ENCODE measurements at regions not wholly inside any gene's neighbourhood (a gene's known extent, or its start where the extent isn't known, plus 50 kb on each side); places are given as distances from the start of the nearest gene placed in this dataset.
A peak's percentile ranks its signal among the peaks of the same experiment; 100 is the strongest.
"Not testable (repeated sequence)": the region's sequence is repeated elsewhere in the genome, so short reads cannot be mapped to it uniquely, and the experiment has no call there.

- no peak for DNase-seq (ENCODE audit: low read depth)
Observed at GRCh38 chr3:89533275-89533674, 425.9 kb downstream of the EPHA3 start.

DNA sequence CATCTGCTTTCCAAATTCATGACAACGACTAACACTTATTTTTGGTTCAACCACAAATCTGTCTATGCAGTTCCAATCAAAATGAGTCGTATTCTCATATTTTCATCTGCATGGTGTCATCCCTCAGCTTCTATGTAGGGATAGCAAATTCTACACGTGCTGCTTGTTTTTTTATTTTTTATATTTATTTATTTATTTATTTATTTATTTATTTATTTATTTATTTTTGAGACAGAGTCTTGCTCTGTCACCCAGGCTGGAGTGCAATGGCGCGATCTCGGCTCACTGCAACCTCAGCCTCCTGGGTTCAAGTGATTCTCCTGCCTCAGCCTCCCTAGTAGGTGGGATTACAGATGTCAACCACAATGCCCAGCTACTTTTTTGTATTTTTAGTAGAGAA lies 447.2 kb downstream of the EPHA3 start:
- not testable (repeated sequence) for DNase-seq (ENCODE audit: low read depth)

- DNase-seq (ENCODE audit: low read depth): no peak
Observed at GRCh38 chr3:89558711-89559110, 451.3 kb downstream of the EPHA3 start.

DNA sequence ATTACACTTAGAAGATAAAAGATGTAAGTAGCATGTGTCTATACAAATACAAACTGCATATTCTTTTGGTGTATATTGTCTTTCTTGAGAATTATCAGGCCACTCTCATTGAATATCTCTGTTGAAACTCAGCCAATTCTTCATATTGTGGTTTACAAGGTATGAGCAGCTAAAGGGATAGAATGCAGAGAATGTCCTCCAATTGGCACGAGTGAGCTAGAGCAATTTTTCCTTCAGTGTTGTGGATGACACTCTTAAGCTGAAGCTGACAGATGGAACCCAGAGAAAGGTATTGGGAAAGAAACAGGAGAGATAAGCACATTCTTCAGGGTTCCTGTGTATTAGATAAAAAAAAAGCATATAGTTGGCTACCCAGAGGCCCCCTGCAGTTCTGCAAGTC lies 453.1 kb downstream of the EPHA3 start:
- peak; percentile 63 for DNase-seq (ENCODE audit: low read depth)

GRCh38 chr3:89562373-89562772 lies 455.0 kb downstream of the EPHA3 start:
- no peak for DNase-seq (ENCODE audit: low read depth)

- no peak for DNase-seq (ENCODE audit: low read depth)
Observed at GRCh38 chr3:89565098-89565497, 457.7 kb downstream of the EPHA3 start.

GRCh38 chr3:89570465-89570864 lies 463.0 kb downstream of the EPHA3 start:
- DNase-seq (ENCODE audit: low read depth): no peak

DNA sequence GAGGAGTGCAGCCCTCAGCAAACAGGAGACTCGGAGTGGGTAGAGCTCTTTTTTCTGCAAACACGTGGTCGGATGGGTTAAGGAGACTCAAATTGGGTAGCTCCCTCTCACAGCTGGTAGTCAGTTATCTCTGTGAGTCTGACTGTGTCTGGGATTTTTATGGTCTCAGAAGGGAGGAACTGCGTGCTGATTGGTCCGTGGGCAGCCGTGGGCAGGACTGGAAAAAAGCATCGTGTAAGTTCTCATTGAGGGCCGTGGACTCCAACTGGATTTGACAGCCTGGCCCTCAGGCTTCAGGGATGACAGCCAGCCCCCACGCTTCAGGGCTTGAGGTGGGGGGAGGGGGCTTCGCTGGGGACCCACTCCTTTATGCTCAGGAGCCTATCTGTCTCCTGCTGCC lies 463.9 kb downstream of the EPHA3 start:
- no peak for DNase-seq (ENCODE audit: low read depth)

- DNase-seq (ENCODE audit: low read depth): no peak
Observed at GRCh38 chr3:89571707-89572106, 464.3 kb downstream of the EPHA3 start.

DNA sequence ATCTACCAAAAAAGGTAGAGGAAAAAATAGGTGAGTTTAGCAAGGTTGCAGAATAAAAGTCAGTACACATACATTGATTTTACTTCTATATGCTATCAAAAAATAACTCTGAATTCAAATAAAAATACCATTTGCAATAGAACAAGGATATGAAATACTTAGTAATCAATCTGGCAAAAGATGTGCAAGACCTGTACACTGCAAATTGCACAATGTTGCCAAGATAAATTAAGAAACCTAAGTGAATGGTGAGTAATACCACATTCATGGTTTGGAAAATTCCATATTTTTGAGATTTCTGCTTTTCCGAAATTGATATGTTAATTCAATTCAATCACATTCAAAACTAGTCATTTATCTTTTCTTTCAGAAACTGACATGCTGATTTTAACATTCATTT lies 464.8 kb downstream of the EPHA3 start:
- no peak for DNase-seq (ENCODE audit: low read depth)

DNA sequence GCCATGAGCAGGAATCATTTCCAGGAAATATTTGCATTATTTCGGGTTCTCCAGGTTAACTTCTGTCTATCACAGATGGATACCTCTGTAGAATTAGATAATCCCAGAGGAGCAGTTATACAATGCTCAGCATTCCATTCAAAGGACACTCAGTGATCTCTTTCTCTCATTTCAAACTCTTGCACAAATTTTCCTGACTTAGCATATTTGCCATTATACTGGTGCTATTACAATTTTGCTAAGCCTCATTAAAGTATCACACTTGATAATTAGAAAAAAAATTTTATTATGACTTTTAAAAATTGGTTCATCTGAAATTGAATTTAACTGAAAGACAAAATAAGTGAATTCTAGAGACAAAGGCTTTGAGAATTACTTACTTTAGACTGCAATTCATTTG lies 469.0 kb downstream of the EPHA3 start:
- no peak for DNase-seq (ENCODE audit: low read depth)

GRCh38 chr3:89577637-89578530 lies 470.5 kb downstream of the EPHA3 start:
- no peak for DNase-seq (ENCODE audit: low read depth)

- DNase-seq (ENCODE audit: low read depth): no peak
Observed at GRCh38 chr3:89580859-89581258, 473.4 kb downstream of the EPHA3 start.

DNA sequence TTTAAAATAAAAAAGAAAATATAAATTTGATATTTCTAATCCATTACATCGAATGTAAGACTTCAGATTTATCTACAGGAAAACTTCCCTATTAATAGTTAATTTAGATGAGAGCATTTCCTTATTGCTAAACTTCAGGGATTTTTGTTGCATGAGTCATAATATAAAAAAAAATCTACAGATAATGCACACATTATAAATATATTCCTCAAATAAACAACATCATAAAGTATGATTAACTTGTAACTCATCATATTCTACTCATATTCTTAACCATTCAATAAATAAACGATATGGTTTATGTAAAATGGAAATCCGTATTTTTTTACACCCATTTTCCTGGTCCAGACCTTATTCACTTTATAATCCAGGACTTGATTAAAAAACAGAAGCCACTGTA lies 477.0 kb downstream of the EPHA3 start:
- no peak for DNase-seq (ENCODE audit: low read depth)

- DNase-seq (ENCODE audit: low read depth): no peak
Observed at GRCh38 chr3:89586256-89586655, 478.8 kb downstream of the EPHA3 start.

- no peak for DNase-seq (ENCODE audit: low read depth)
Observed at GRCh38 chr3:89586676-89587075, 479.3 kb downstream of the EPHA3 start.

- DNase-seq (ENCODE audit: low read depth): no peak
Observed at GRCh38 chr3:89606151-89606550, 498.7 kb downstream of the EPHA3 start.

- DNase-seq (ENCODE audit: low read depth): no peak
Observed at GRCh38 chr3:89612027-89612426, 504.6 kb downstream of the EPHA3 start.

DNA sequence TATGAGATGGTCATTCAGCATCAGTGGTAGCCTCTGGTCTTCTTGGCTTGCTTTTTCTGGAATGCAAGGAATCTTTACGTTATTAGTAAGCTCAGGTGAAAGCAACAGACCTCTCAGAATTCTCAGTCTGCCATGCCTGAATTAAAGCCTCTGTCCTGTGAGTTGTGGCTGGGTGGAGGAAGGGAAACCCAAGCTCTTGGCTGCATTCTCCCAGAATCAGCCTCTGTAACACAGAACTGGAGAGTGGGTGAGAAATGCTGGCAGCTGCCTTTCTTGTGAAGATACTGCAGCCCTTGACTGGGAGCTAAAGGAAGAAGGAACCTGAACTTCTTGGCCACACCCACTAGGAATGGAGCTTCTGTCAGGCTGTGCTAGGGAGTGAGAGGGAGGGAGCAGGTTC lies 505.8 kb downstream of the EPHA3 start:
- DNase-seq (ENCODE audit: low read depth): no peak

GRCh38 chr3:89617706-89618105 lies 510.3 kb downstream of the EPHA3 start:
- no peak for DNase-seq (ENCODE audit: low read depth)

- no peak for DNase-seq (ENCODE audit: low read depth)
Observed at GRCh38 chr3:89619263-89619662, 511.8 kb downstream of the EPHA3 start.

DNA sequence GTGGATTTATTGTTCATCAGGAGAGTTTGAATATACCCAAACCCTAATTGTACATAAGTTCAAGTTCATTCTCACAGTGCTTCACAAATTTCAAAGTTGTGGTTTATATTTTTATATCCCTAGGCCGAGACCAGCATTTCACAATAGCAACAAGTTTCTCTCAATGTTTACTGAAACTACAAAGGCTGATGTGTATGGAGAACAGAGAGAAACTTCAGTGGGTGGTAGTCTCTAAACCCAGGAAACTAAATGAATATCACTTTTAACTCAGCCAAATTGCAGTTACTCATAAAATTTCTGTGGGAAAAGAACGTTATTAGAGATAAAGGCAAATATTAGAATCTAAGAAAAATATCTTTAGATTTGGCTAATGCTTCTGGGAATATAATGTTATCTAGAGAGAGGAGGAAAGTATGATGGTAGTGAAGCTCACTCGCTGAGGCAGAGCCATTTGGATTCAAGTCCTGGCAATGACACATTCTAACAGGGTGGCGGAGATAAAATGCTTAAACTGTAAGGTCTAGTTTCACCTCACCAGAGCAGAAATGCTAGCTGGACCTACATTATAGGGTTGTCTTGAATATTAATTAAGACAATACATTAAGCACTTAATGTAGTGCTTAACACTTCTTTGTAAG lies 514.8 kb downstream of the EPHA3 start:
- DNase-seq (ENCODE audit: low read depth): no peak

- DNase-seq (ENCODE audit: low read depth): no peak
Observed at GRCh38 chr3:89624494-89624893, 517.1 kb downstream of the EPHA3 start.

- no peak for DNase-seq (ENCODE audit: low read depth)
Observed at GRCh38 chr3:89625945-89626344, 518.5 kb downstream of the EPHA3 start.

Measured in iris pigment epithelial cell (primary cell).